GM23248 (cell line): ENCODE measurements at regions not wholly inside any gene's neighbourhood (a gene's known extent, or its start where the extent isn't known, plus 50 kb on each side); places are given as distances from the start of the nearest gene placed in this dataset.

Experiments used
- DNase-seq: peaks from one replicate; pipeline ENCODE4 v3.0.0-alpha.2; 2015
- H2AFZ ChIP-seq: fragments of 200-600 bp; sonication (generic); 2 replicates; pipeline ENCODE4 v1.6.1; 2016; ENCODE audit warnings: antibody characterized with exemption
- H3F3A ChIP-seq: fragments of 200-600 bp; sonication (generic); 2 replicates; pipeline ENCODE4 v1.6.1; 2016; ENCODE audit warnings: mild to moderate bottlenecking, antibody characterized with exemption, mixed run types; ENCODE audit not compliant: insufficient read depth
- H3K27ac ChIP-seq: fragments of 200-600 bp; sonication (generic); 2 replicates; pipeline ENCODE4 v1.5.1; 2016; ENCODE audit warnings: mild to moderate bottlenecking
- H3K27me3 ChIP-seq: fragments of 200-600 bp; sonication (generic); replicated peaks from 2 replicates; pipeline ENCODE4 v1.6.1; 2016; ENCODE audit warnings: mild to moderate bottlenecking; ENCODE audit not compliant: insufficient read depth
- H3K36me3 ChIP-seq: fragments of 200-600 bp; sonication (generic); 2 replicates; pipeline ENCODE4 v1.6.1; 2016; ENCODE audit warnings: low read depth, mild to moderate bottlenecking
- H3K4me1 ChIP-seq: fragments of 200-600 bp; sonication (generic); 2 replicates; pipeline ENCODE4 v1.6.1; 2016; ENCODE audit warnings: mild to moderate bottlenecking; ENCODE audit not compliant: insufficient read depth
- H3K4me2 ChIP-seq: fragments of 200-600 bp; sonication (generic); one replicate; pipeline ENCODE4 v1.6.1; 2016; ENCODE audit warnings: mild to moderate bottlenecking; ENCODE audit not compliant: unreplicated experiment
- H3K4me3 ChIP-seq: fragments of 200-600 bp; sonication (generic); 2 replicates; pipeline ENCODE4 v1.5.1; 2016; ENCODE audit warnings: mild to moderate bottlenecking
- H3K79me2 ChIP-seq: fragments of 200-600 bp; sonication (generic); 2 replicates; pipeline ENCODE4 v1.6.1; 2016; ENCODE audit warnings: mild to moderate bottlenecking; ENCODE audit not compliant: insufficient read depth
- H3K9ac ChIP-seq: fragments of 200-600 bp; sonication (generic); 2 replicates; pipeline ENCODE4 v1.6.1; 2016; ENCODE audit warnings: mild to moderate bottlenecking
- H3K9me2 ChIP-seq: fragments of 200-600 bp; sonication (generic); 2 replicates; pipeline ENCODE4 v1.6.1; 2016; ENCODE audit warnings: mixed run types, mild to moderate bottlenecking, moderate library complexity; ENCODE audit not compliant: insufficient read depth
- H3K9me3 ChIP-seq: fragments of 200-600 bp; sonication (generic); one replicate; pipeline ENCODE4 v1.6.1; 2017; ENCODE audit warnings: low read depth
- H4K20me1 ChIP-seq: fragments of 200-600 bp; sonication (generic); 2 replicates; pipeline ENCODE4 v1.6.0; 2016; ENCODE audit not compliant: insufficient read depth
- EZH2 ChIP-seq: fragments of 200-600 bp; sonication (generic); IDR thresholded peaks from 2 replicates; pipeline ENCODE4 v1.6.1; 2018; ENCODE audit warnings: antibody characterized with exemption, mild to moderate bottlenecking; ENCODE audit not compliant: insufficient read depth, poor library complexity, severe bottlenecking
- EZH2phosphoT487 ChIP-seq: fragments of 200-600 bp; sonication (generic); IDR thresholded peaks from 2 replicates; pipeline ENCODE4 v1.6.1; 2018; ENCODE audit warnings: antibody characterized with exemption, moderate library complexity, mild to moderate bottlenecking, low read depth; ENCODE audit not compliant: insufficient read depth
- WGBS, 2 experiments: methylation state at CpG; one replicate each; pipeline ENCODE4 v1.1.6; 2015 to 2017; ENCODE audit warnings: low lambda C conversion rate in 2 of 2, low coverage in 1 of 2; ENCODE audit errors: missing lambda C conversion rate in 2 of 2; 5-methylcytosine and 5-hydroxymethylcytosine counted together
- in situ Hi-C: fragments of 300-500 bp; cut with MboI; formaldehyde crosslinking; loops from 2 replicates; pipeline ENCODE4 v1.15.0; 2020

- no peak for DNase-seq
- TF ChIP-seq EZH2, result no peak
- no peak for TF ChIP-seq EZH2phosphoT487
- Histone ChIP-seq H3K79me2 (no peaks in the 10 kb centered on the region), H3K9me2 (no peaks in the 10 kb centered on the region), H3K4me1 (no peaks in the 10 kb centered on the region), H3F3A (no peaks in the 10 kb centered on the region), H3K9me3 (no peaks in the 10 kb centered on the region), H3K4me3 (no peak overlapping the region), H3K9ac (no peak overlapping the region), H2AFZ (no peak overlapping the region), H4K20me1 (no peaks in the 10 kb centered on the region), H3K27ac (no peak overlapping the region), H3K4me2 (no peak overlapping the region), H3K36me3 (no peaks in the 10 kb centered on the region), H3K27me3 (no peaks in the 10 kb centered on the region)
- in situ Hi-C loops, result no loop called here
- WGBS, 2 experiments, result 55 to 80% methylated on average over 1 of the region's 1 CpG
Observed at GRCh38 chr2:156038021-156038420, 294.5 kb downstream of the NR4A2 start.

- no peak overlapping the region for H3K4me3 ChIP-seq
- H3K27me3 ChIP-seq, result no peaks in the 10 kb centered on the region
- TF ChIP-seq EZH2 (no peak), EZH2phosphoT487 (no peak)
- no peaks in the 10 kb centered on the region for H3K4me1 ChIP-seq
- no peaks in the 10 kb centered on the region for H3K9me3 ChIP-seq
- H3K79me2 ChIP-seq, result no peaks in the 10 kb centered on the region
- no peaks in the 10 kb centered on the region for H3K36me3 ChIP-seq
- H3K9me2 ChIP-seq, result no peaks in the 10 kb centered on the region
- no peak overlapping the region for H3K9ac ChIP-seq
- H4K20me1 ChIP-seq, result no peaks in the 10 kb centered on the region
- no peaks in the 10 kb centered on the region for H3F3A ChIP-seq
- H3K4me2 ChIP-seq, result no peak overlapping the region
- in situ Hi-C loops, result no loop called here
- DNase-seq, result no peak
- no peak overlapping the region for H3K27ac ChIP-seq
- H2AFZ ChIP-seq, result no peak overlapping the region
- WGBS, 2 experiments, result 43 to 45% methylated on average over 1 of the region's 1 CpG
Observed at GRCh38 chr2:156037482-156037881, 295.0 kb downstream of the NR4A2 start.

GRCh38 chr2:156031121-156031520, 301.4 kb downstream of the NR4A2 start:
- Histone ChIP-seq H3K27ac (no peak overlapping the region), H3F3A (no peaks in the 10 kb centered on the region), H4K20me1 (no peaks in the 10 kb centered on the region), H3K27me3 (no peaks in the 10 kb centered on the region), H3K79me2 (no peaks in the 10 kb centered on the region), H3K9me2 (no peaks in the 10 kb centered on the region), H3K36me3 (no peaks in the 10 kb centered on the region), H3K4me1 (no peaks in the 10 kb centered on the region), H3K9ac (no peak overlapping the region), H3K4me2 (no peak overlapping the region), H3K9me3 (no peaks in the 10 kb centered on the region), H2AFZ (no peak overlapping the region), H3K4me3 (no peak overlapping the region)
- 34 to 52% methylated on average over 3 of the region's 3 CpGs for WGBS, 2 experiments
- DNase-seq, result no peak
- no peak for TF ChIP-seq EZH2
- no peak for TF ChIP-seq EZH2phosphoT487
- in situ Hi-C loops, result no loop called here

- in situ Hi-C loops, result no loop called here
- Histone ChIP-seq H3K9ac (no peak overlapping the region), H3K4me2 (no peak overlapping the region), H4K20me1 (no peaks in the 10 kb centered on the region), H3K79me2 (no peaks in the 10 kb centered on the region), H2AFZ (no peak overlapping the region), H3K27ac (no peak overlapping the region), H3K36me3 (no peaks in the 10 kb centered on the region), H3K27me3 (no peaks in the 10 kb centered on the region), H3K9me2 (no peaks in the 10 kb centered on the region), H3K4me3 (no peak overlapping the region), H3K9me3 (no peaks in the 10 kb centered on the region), H3K4me1 (no peaks in the 10 kb centered on the region), H3F3A (no peaks in the 10 kb centered on the region)
- TF ChIP-seq EZH2phosphoT487 (no peak), EZH2 (no peak)
- WGBS, 2 experiments, result 47 to 57% methylated on average over 2 of the region's 2 CpGs
- DNase-seq, result no peak
Observed at GRCh38 chr2:156023229-156023869, 309.2 kb downstream of the NR4A2 start.
